ENCODE measurements at regions not wholly inside any gene's neighbourhood (a gene's known extent, or its start where the extent isn't known, plus 50 kb on each side); places are given as distances from the start of the nearest gene placed in this dataset.

DNA sequence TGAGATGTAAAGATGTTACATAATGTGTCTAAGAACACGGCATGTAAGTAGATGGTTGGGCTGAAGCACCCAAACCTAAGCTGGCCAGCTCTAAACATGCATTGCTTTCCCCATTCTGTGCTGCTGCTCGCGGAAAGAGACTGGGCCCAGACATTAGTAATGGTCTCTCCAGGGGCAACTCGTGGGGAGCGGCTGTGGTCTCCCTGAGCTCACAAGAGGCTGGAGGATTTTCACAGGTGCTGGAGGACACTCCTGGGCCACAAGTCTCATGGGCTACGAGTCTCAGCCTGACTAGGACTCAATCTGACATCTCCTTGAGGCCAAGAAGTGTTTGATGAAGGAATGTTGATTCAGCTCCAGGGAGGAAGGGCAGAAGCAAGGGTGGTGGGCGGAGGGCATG, 92.7 kb upstream of the PTCH1 start:
- Histone ChIP-seq H3K27ac (ENCODE audit: low read depth in 1 of 2, low read length in 2 of 2) (no peak overlapping the region), H3K27me3 (ENCODE audit: control insufficient read depth in 2 of 2, insufficient read depth in 2 of 2, low read length in 2 of 2) (no peaks in the 10 kb centered on the region), H4K20me1 (ENCODE audit: insufficient read depth, low read length) (no peaks in the 10 kb centered on the region), H3K36me3 (replicated peaks in 1 of 2; ENCODE audit: control insufficient read depth in 1 of 2, insufficient read depth in 2 of 2, low read length in 2 of 2) (no peaks in the 10 kb centered on the region), H3K9me3 (replicated peaks in 1 of 2; ENCODE audit: control insufficient read depth in 1 of 2, insufficient read depth in 1 of 2, low read length in 2 of 2) (peaks cover 0 to 7% of the 10 kb centered on the region in 2 donors), H3K4me3 (replicated peaks in 1 of 3; ENCODE audit: low read depth in 2 of 3, low read length in 3 of 3) (no peak overlapping the region), H3K9ac (ENCODE audit: insufficient read depth, low read length, poor library complexity, severe bottlenecking) (no peak overlapping the region), H2AFZ (ENCODE audit: insufficient read depth, low read depth, low read length, poor library complexity, severe bottlenecking) (no peak overlapping the region), H3K4me1 (ENCODE audit: control insufficient read depth in 1 of 2, insufficient read depth in 2 of 2, low read length in 2 of 2) (no peaks in the 10 kb centered on the region), H3K4me2 (replicated peaks; ENCODE audit: extremely low read depth, low read length, poor library complexity, severe bottlenecking) (no peak overlapping the region), H3K79me2 (ENCODE audit: insufficient read depth, low read length) (no peaks in the 10 kb centered on the region)
- Mint-ChIP-seq H3K27me3 (ENCODE audit: low read depth in 3 of 3) (peaks cover 3 to 10% (median 4%) of the 10 kb centered on the region in 3 donors), H3K36me3 (no peaks in the 10 kb centered on the region), H3K4me3 (no peak overlapping the region), H3K4me1 (no peaks in the 10 kb centered on the region), H3K27ac (no peak overlapping the region), H3K9me3 (peaks cover 0 to 13% (median 6%) of the 10 kb centered on the region in 7 donors)
- no peak for DNase-seq
- TF ChIP-seq, protein P1, sequence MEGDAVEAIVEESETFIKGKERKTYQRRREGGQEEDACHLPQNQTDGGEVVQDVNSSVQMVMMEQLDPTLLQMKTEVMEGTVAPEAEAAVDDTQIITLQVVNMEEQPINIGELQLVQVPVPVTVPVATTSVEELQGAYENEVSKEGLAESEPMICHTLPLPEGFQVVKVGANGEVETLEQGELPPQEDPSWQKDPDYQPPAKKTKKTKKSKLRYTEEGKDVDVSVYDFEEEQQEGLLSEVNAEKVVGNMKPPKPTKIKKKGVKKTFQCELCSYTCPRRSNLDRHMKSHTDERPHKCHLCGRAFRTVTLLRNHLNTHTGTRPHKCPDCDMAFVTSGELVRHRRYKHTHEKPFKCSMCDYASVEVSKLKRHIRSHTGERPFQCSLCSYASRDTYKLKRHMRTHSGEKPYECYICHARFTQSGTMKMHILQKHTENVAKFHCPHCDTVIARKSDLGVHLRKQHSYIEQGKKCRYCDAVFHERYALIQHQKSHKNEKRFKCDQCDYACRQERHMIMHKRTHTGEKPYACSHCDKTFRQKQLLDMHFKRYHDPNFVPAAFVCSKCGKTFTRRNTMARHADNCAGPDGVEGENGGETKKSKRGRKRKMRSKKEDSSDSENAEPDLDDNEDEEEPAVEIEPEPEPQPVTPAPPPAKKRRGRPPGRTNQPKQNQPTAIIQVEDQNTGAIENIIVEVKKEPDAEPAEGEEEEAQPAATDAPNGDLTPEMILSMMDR (IDR thresholded peaks at IDR 0.05), result no peak
- whole genome bisulfite sequencing (ENCODE audit: insufficient coverage), result 90% methylated on average over 6 of the region's 7 CpGs
- intact Hi-C loops (cut with micrococcal nuclease), result no loop called here

DNA sequence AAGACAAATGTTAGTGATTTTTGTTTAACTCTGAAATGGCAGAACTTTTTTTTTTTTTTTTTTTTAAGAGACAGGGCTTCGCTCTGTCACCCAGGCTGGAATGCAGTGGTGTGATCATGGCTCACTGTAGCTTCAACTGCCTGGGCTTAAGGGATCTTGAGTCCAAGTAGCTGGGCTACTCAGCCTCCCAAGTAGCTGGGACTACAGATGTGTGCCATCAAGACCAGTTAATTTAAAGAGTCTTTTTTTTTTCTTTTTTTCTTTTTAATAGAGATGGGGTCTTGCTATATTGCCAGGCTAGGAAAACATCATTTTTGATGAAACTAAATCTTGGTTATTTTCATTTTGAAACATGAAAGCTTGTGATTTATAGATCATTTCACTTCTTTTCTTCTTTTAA, 91.6 kb upstream of the PTCH1 start:
- H3K4me1 ChIP-seq (ENCODE audit: control insufficient read depth in 1 of 2, insufficient read depth in 2 of 2, low read length in 2 of 2), result no peaks in the 10 kb centered on the region
- TF ChIP-seq, protein P1 (IDR thresholded peaks at IDR 0.05), result no peak
- intact Hi-C loops (cut with micrococcal nuclease), result no loop called here
- no peak overlapping the region for H3K4me3 Mint-ChIP-seq
- no peak for DNase-seq
- no peaks in the 10 kb centered on the region for H3K79me2 ChIP-seq (ENCODE audit: insufficient read depth, low read length)
- H3K27ac ChIP-seq (ENCODE audit: low read depth in 1 of 2, low read length in 2 of 2), result no peak overlapping the region
- H3K9ac ChIP-seq (ENCODE audit: insufficient read depth, low read length, poor library complexity, severe bottlenecking), result no peak overlapping the region
- no peaks in the 10 kb centered on the region for H4K20me1 ChIP-seq (ENCODE audit: insufficient read depth, low read length)
- H3K4me1 Mint-ChIP-seq, result no peaks in the 10 kb centered on the region
- H3K27me3 ChIP-seq (ENCODE audit: control insufficient read depth in 2 of 2, insufficient read depth in 2 of 2, low read length in 2 of 2), result no peaks in the 10 kb centered on the region
- no peaks in the 10 kb centered on the region for H3K36me3 Mint-ChIP-seq
- no peaks in the 10 kb centered on the region for H3K9me3 ChIP-seq (replicated peaks in 1 of 2; ENCODE audit: control insufficient read depth in 1 of 2, insufficient read depth in 1 of 2, low read length in 2 of 2)
- no peak overlapping the region for H3K27ac Mint-ChIP-seq
- no peak overlapping the region for H3K4me3 ChIP-seq (replicated peaks in 1 of 3; ENCODE audit: low read depth in 2 of 3, low read length in 3 of 3)
- no peak overlapping the region for H2AFZ ChIP-seq (ENCODE audit: insufficient read depth, low read depth, low read length, poor library complexity, severe bottlenecking)
- no peaks in the 10 kb centered on the region for H3K36me3 ChIP-seq (replicated peaks in 1 of 2; ENCODE audit: control insufficient read depth in 1 of 2, insufficient read depth in 2 of 2, low read length in 2 of 2)
- WGBS (ENCODE audit: insufficient coverage), result 67% methylated on average over 1 of the region's 1 CpG
- peaks cover 3 to 5% (median 4%) of the 10 kb centered on the region in 3 donors for H3K27me3 Mint-ChIP-seq (ENCODE audit: low read depth in 3 of 3)
- no peak overlapping the region for H3K4me2 ChIP-seq (replicated peaks; ENCODE audit: extremely low read depth, low read length, poor library complexity, severe bottlenecking)
- peaks cover 0 to 9% (median 2%) of the 10 kb centered on the region in 7 donors for H3K9me3 Mint-ChIP-seq
